Thyroid gland (tissue), 4 donors: ENCODE measurements at regions not wholly inside any gene's neighbourhood (a gene's known extent, or its start where the extent isn't known, plus 50 kb on each side); places are given as distances from the start of the nearest gene placed in this dataset.
"Not testable (repeated sequence)": the region's sequence is repeated elsewhere in the genome, so short reads cannot be mapped to it uniquely, and the experiment has no call there.

Experiments used
- DNase-seq, 2 donors: peaks; one replicate each; pipeline ENCODE4 v3.0.0-alpha.2; 2019
- H3K27ac ChIP-seq, 3 donors: fragments of 200-600 bp; sonication (generic); 1 replicate in 2 of 3; 2 replicates in 1 of 3; pipeline ENCODE4 v1.5.1; 2016 to 2019; ENCODE audit warnings: mild to moderate bottlenecking in 1 of 3, moderate library complexity in 1 of 3
- H3K27me3 ChIP-seq: fragments of 200-600 bp; sonication (generic); one replicate; pipeline ENCODE4 v1.5.1; 2019
- H3K36me3 ChIP-seq, 2 donors: fragments of 200-600 bp; sonication (generic); one replicate each; pipeline ENCODE4 v1.5.1; 2016 to 2019
- H3K4me1 ChIP-seq, 2 donors: fragments of 200-600 bp; sonication (generic); one replicate each; pipeline ENCODE4 v1.5.1; 2017 to 2019
- H3K4me3 ChIP-seq, 3 donors: fragments of 200-600 bp; sonication (generic); replicated peaks in 1 of 3; 1 replicate in 2 of 3; 2 replicates in 1 of 3; pipeline ENCODE4 v1.5.1; 2016; ENCODE audit warnings: mild to moderate bottlenecking in 1 of 3
- H3K9me3 ChIP-seq: fragments of 200-600 bp; sonication (generic); one replicate; pipeline ENCODE4 v1.5.1; 2017
- CTCF ChIP-seq, 6 experiments: fragments of 200-600 bp in 3 of 6; fragments of 450-650 bp in 3 of 6; sonication (generic) in 3 of 6; IDR thresholded peaks; one replicate each; pipeline ENCODE4 v1.5.1; 2016 to 2019; ENCODE audit warnings: antibody characterized with exemption in 6 of 6, mild to moderate bottlenecking in 2 of 6, inconsistent platforms in 1 of 6, moderate library complexity in 1 of 6
- POLR2A ChIP-seq, 2 donors: fragments of 450-650 bp; IDR thresholded peaks; one replicate each; pipeline ENCODE4 v1.6.1; 2017; ENCODE audit warnings: antibody characterized with exemption in 2 of 2, mild to moderate bottlenecking in 2 of 2, moderate library complexity in 1 of 2
- WGBS, 2 donors: methylation state at CpG; one replicate each; pipeline ENCODE4 v1.1.5; 2017; 5-methylcytosine and 5-hydroxymethylcytosine counted together
- intact Hi-C: fragments of 100-400 bp; cut with DNase I; formaldehyde crosslinking; loops from one replicate; pipeline ENCODE4 v1.15.1; 2023

DNA sequence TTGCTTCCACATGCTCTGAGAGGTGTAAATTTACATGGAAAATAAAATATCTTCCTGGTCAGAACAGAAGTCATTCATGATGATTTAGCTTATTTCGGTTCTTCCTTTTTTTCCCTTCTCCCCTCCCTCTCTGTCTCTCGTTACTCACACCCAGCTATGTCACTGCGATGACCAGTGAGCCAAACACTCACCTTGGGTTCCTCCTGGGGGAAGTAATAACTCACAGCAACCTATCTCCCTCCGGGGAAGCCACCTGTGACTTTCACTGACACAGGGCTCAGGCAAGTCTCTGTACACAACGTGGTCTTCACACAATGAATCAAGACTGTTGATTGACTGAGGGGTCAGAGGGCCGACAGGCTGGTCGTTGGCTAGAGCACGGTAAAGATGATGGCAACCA, 135.3 kb upstream of the VANGL1 start:
- Histone ChIP-seq H3K4me1 (peaks cover 20 to 39% of the 10 kb centered on the region in 2 donors), H3K4me3 (no peak overlapping the region), H3K27me3 (no peaks in the 10 kb centered on the region), H3K36me3 (no peaks in the 10 kb centered on the region), H3K27ac (no peak overlapping the region), H3K9me3 (no peaks in the 10 kb centered on the region)
- WGBS, 2 donors: 53 to 75% methylated on average over 7 to 8 of the region's 8 CpGs
- intact Hi-C loops: no loop called here
- no peak for DNase-seq
- TF ChIP-seq CTCF (IDR thresholded peaks at IDR 0.05) (no peak), POLR2A (IDR thresholded peaks at IDR 0.05) (no peak)

DNA sequence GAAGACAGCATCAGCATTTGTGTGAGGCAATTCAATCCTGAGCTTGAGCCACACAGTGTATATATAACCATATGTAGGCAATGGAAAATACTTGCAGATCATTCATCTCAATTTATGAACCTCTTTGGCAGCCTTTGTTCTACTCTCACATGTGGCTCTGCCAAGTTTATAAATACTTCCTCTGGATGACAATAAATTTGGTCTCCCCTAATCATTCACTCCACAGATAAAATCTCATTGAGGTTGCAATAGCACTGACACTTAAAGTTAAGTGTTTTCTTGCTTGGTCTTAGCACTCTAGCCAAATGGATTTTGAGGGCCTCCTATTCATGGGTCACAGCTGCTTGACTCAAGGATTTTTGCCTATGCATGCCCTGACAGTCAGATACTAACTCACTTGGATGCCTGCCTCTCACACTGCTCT, 136.6 kb upstream of the VANGL1 start:
- Histone ChIP-seq H3K4me3 (no peak overlapping the region), H3K27ac (peak overlapping the region in 1 of 3 donors; percentile 46), H3K27me3 (no peaks in the 10 kb centered on the region), H3K9me3 (no peaks in the 10 kb centered on the region), H3K36me3 (no peaks in the 10 kb centered on the region), H3K4me1 (peaks cover 20 to 39% of the 10 kb centered on the region in 2 donors)
- intact Hi-C loops: no loop called here
- peak; percentile 34 to 58 for DNase-seq
- TF ChIP-seq POLR2A (IDR thresholded peaks at IDR 0.05) (no peak), CTCF (IDR thresholded peaks at IDR 0.05) (no peak)

GRCh38 chr1:115502183-115502582, 139.6 kb upstream of the VANGL1 start:
- H3K9me3 ChIP-seq, H3K4me3 ChIP-seq, DNase-seq, H3K27me3 ChIP-seq, H3K36me3 ChIP-seq, H3K27ac ChIP-seq, intact Hi-C loops: not testable (repeated sequence)
- peaks cover 22 to 37% of the 10 kb centered on the region in 2 donors for H3K4me1 ChIP-seq
- WGBS, 2 donors: 91 to 95% methylated on average over 4 of the region's 4 CpGs

DNA sequence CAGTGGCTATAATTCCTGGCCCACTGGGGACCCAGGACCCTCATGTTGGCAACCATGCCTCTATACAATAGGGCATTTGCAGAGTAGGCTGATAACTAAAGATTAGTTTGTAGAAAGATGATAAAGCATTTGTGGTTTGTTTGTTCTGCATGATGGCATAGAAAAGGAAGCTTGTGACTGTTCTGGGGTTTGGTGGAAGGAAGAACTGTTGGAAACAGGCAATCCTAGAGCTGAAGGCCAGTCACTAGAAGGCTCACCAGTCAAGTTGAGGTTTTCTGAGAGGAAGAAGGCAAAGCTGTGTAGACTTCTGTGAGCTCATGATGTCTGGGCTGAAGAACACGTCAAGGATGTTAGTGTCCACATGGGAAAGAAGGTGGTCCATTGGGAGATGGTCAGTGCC, 140.3 kb upstream of the VANGL1 start:
- no peaks in the 10 kb centered on the region for H3K27me3 ChIP-seq
- H3K4me3 ChIP-seq: no peak overlapping the region
- no peaks in the 10 kb centered on the region for H3K9me3 ChIP-seq
- intact Hi-C loops: no loop called here
- no peak for TF ChIP-seq POLR2A (IDR thresholded peaks at IDR 0.05)
- TF ChIP-seq CTCF (IDR thresholded peaks at IDR 0.05): no peak
- no peak for DNase-seq
- H3K4me1 ChIP-seq: peaks cover 26 to 37% of the 10 kb centered on the region in 2 donors
- no peak overlapping the region for H3K27ac ChIP-seq
- H3K36me3 ChIP-seq: no peaks in the 10 kb centered on the region
- 72 to 90% methylated on average over 1 of the region's 1 CpG for WGBS, 2 donors

DNA sequence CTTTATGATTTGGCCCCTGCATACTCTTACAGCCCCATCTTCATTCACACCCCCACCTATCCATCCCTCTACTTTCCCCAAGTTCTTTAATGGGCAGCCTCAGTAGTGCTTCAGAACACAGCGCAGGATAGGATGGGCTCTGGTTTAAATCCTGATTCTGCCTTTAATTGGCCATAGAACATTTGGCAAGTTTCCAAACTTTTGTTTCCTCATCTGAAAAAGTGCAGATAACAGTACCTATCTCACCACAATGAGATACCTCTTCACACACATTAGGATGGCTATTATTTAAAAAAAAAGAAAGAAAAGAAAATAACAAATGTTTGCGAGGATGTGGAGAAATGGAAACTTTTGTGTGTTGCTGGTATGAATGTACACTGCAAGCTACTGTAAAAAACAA, 142.5 kb upstream of the VANGL1 start:
- WGBS, 2 donors: 94% methylated on average over 2 of the region's 2 CpGs
- H3K36me3 ChIP-seq: no peaks in the 10 kb centered on the region
- peaks cover 25 to 38% of the 10 kb centered on the region in 2 donors for H3K4me1 ChIP-seq
- no peaks in the 10 kb centered on the region for H3K9me3 ChIP-seq
- H3K27ac ChIP-seq: no peak overlapping the region
- no peak for TF ChIP-seq POLR2A (IDR thresholded peaks at IDR 0.05)
- TF ChIP-seq CTCF (IDR thresholded peaks at IDR 0.05): no peak
- no peak for DNase-seq
- no peak overlapping the region for H3K4me3 ChIP-seq
- H3K27me3 ChIP-seq: no peaks in the 10 kb centered on the region
- intact Hi-C loops: loop anchor here (10.0 kb wide), 1 partner anchor 616 kb away; the partner anchor contains the start of gene MAB21L3
